ENCODE measurements at regions not wholly inside any gene's neighbourhood (a gene's known extent, or its start where the extent isn't known, plus 50 kb on each side); places are given as distances from the start of the nearest gene placed in this dataset.
"Not testable (repeated sequence)": the region's sequence is repeated elsewhere in the genome, so short reads cannot be mapped to it uniquely, and the experiment has no call there.

DNA sequence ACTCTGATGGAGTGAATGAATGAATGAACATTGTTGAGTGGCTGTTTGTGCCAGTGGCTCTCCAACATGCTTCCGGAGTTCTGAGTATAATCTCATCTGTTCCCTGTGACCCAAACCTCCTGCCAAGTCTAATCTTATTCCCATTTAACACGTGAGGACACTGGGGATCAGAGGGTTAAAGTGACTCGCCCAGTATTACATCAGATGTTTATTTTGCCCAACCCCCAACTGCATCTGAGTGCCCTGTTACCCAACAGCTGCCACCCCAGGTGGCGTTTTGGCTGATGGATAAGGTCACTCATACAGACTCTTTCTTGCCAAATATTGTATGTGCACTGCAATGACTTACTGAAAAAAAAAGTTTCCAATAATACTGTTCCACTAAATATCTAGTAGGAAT, 210.9 kb downstream of the EXOC5 start:
- Histone ChIP-seq H3K18ac (ENCODE audit: low read length) (no peak overlapping the region), H3K23ac (ENCODE audit: low read depth, low read length, poor library complexity) (no peak overlapping the region), H2AFZ (ENCODE audit: low read length) (no peak overlapping the region), H2BK12ac (ENCODE audit: low read length) (no peak overlapping the region), H2BK15ac (ENCODE audit: low read length) (no peak overlapping the region), H4K8ac (ENCODE audit: low read depth, low read length) (no peak overlapping the region), H2AK5ac (ENCODE audit: low read depth, low read length) (no peak overlapping the region), H3K4ac (ENCODE audit: low read length) (no peak overlapping the region), H3K79me1 (ENCODE audit: low read depth, low read length) (no peaks in the 10 kb centered on the region), H2BK120ac (ENCODE audit: low read depth, low read length) (no peak overlapping the region), H3K9ac (ENCODE audit: low read depth, low read length, poor library complexity) (no peak overlapping the region), H3K4me3 (ENCODE audit: low read length in 2 of 2) (no peak overlapping the region), H3K9me3 (replicated peaks in 1 of 2; ENCODE audit: control insufficient read depth in 2 of 2, insufficient read depth in 1 of 2, low read depth in 1 of 2, low read length in 2 of 2) (no peaks in the 10 kb centered on the region), H3K4me1 (ENCODE audit: control insufficient read depth in 2 of 2, insufficient read depth in 1 of 2, low read depth in 1 of 2, low read length in 2 of 2) (peaks cover 0 to 5% of the 10 kb centered on the region in 2 donors), H3K27ac (replicated peaks; ENCODE audit: low read length) (no peak overlapping the region), H2BK5ac (ENCODE audit: low read length) (no peak overlapping the region), H3K14ac (ENCODE audit: low read length) (no peak overlapping the region), H3K27me3 (ENCODE audit: control insufficient read depth in 3 of 3, insufficient read depth in 3 of 3, low read depth in 1 of 3, low read length in 3 of 3) (no peaks in the 10 kb centered on the region), H4K91ac (ENCODE audit: low read depth, low read length, poor library complexity) (no peak overlapping the region), H3K36me3 (replicated peaks in 1 of 2; ENCODE audit: control insufficient read depth in 2 of 2, insufficient read depth in 2 of 2, low read length in 2 of 2) (no peaks in the 10 kb centered on the region), H3K4me2 (ENCODE audit: insufficient read depth, low read length, poor library complexity, severe bottlenecking) (no peak overlapping the region)
- WGBS, 2 donors (ENCODE audit: extremely low coverage in 2 of 2, insufficient read length in 2 of 2, insufficient replicate concordance in 1 of 2) = no CpG with 5 or more reads among the region's 4 CpGs
- no peak for DNase-seq (ENCODE audit: low spot score)

GRCh38 chr14:57056522-57056921, 212.2 kb downstream of the EXOC5 start:
- H2AFZ ChIP-seq (ENCODE audit: low read length); H3K18ac ChIP-seq (ENCODE audit: low read length); H3K79me1 ChIP-seq (ENCODE audit: low read depth, low read length); H2BK15ac ChIP-seq (ENCODE audit: low read length); H2AK5ac ChIP-seq (ENCODE audit: low read depth, low read length); H3K36me3 ChIP-seq (replicated peaks in 1 of 2; ENCODE audit: control insufficient read depth in 2 of 2, insufficient read depth in 2 of 2, low read length in 2 of 2); H3K23ac ChIP-seq (ENCODE audit: low read depth, low read length, poor library complexity); H4K91ac ChIP-seq (ENCODE audit: low read depth, low read length, poor library complexity); H3K27me3 ChIP-seq (ENCODE audit: control insufficient read depth in 3 of 3, insufficient read depth in 3 of 3, low read depth in 1 of 3, low read length in 3 of 3); H2BK120ac ChIP-seq (ENCODE audit: low read depth, low read length); H3K27ac ChIP-seq (replicated peaks; ENCODE audit: low read length); H3K14ac ChIP-seq (ENCODE audit: low read length); H2BK12ac ChIP-seq (ENCODE audit: low read length); H3K4me2 ChIP-seq (ENCODE audit: insufficient read depth, low read length, poor library complexity, severe bottlenecking); H2BK5ac ChIP-seq (ENCODE audit: low read length); H4K8ac ChIP-seq (ENCODE audit: low read depth, low read length); H3K4ac ChIP-seq (ENCODE audit: low read length); H3K4me3 ChIP-seq (ENCODE audit: low read length in 2 of 2); H3K9me3 ChIP-seq (replicated peaks in 1 of 2; ENCODE audit: control insufficient read depth in 2 of 2, insufficient read depth in 1 of 2, low read depth in 1 of 2, low read length in 2 of 2); DNase-seq (ENCODE audit: low spot score); H3K4me1 ChIP-seq (ENCODE audit: control insufficient read depth in 2 of 2, insufficient read depth in 1 of 2, low read depth in 1 of 2, low read length in 2 of 2); H3K9ac ChIP-seq (ENCODE audit: low read depth, low read length, poor library complexity): not testable (repeated sequence)
- no CpG with 5 or more reads among the region's 24 CpGs for WGBS, 2 donors (ENCODE audit: extremely low coverage in 2 of 2, insufficient read length in 2 of 2, insufficient replicate concordance in 1 of 2)

GRCh38 chr14:57052705-57053302, 215.9 kb downstream of the EXOC5 start:
- Histone ChIP-seq H3K9ac (ENCODE audit: low read depth, low read length, poor library complexity) (no peak overlapping the region), H4K91ac (ENCODE audit: low read depth, low read length, poor library complexity) (no peak overlapping the region), H4K8ac (ENCODE audit: low read depth, low read length) (no peak overlapping the region), H3K4me3 (ENCODE audit: low read length in 2 of 2) (no peak overlapping the region), H2BK15ac (ENCODE audit: low read length) (no peak overlapping the region), H3K23ac (ENCODE audit: low read depth, low read length, poor library complexity) (no peak overlapping the region), H3K27ac (replicated peaks; ENCODE audit: low read length) (no peak overlapping the region), H2AK5ac (ENCODE audit: low read depth, low read length) (no peak overlapping the region), H3K36me3 (replicated peaks in 1 of 2; ENCODE audit: control insufficient read depth in 2 of 2, insufficient read depth in 2 of 2, low read length in 2 of 2) (no peaks in the 10 kb centered on the region), H3K14ac (ENCODE audit: low read length) (no peak overlapping the region), H3K4me1 (ENCODE audit: control insufficient read depth in 2 of 2, insufficient read depth in 1 of 2, low read depth in 1 of 2, low read length in 2 of 2) (no peaks in the 10 kb centered on the region), H3K27me3 (ENCODE audit: control insufficient read depth in 3 of 3, insufficient read depth in 3 of 3, low read depth in 1 of 3, low read length in 3 of 3) (no peaks in the 10 kb centered on the region), H2BK120ac (ENCODE audit: low read depth, low read length) (no peak overlapping the region), H3K18ac (ENCODE audit: low read length) (no peak overlapping the region), H3K9me3 (replicated peaks in 1 of 2; ENCODE audit: control insufficient read depth in 2 of 2, insufficient read depth in 1 of 2, low read depth in 1 of 2, low read length in 2 of 2) (no peaks in the 10 kb centered on the region), H2BK12ac (ENCODE audit: low read length) (no peak overlapping the region), H3K4ac (ENCODE audit: low read length) (no peak overlapping the region), H3K79me1 (ENCODE audit: low read depth, low read length) (no peaks in the 10 kb centered on the region), H2AFZ (ENCODE audit: low read length) (no peak overlapping the region), H2BK5ac (ENCODE audit: low read length) (no peak overlapping the region), H3K4me2 (ENCODE audit: insufficient read depth, low read length, poor library complexity, severe bottlenecking) (no peak overlapping the region)
- WGBS, 2 donors (ENCODE audit: extremely low coverage in 2 of 2, insufficient read length in 2 of 2, insufficient replicate concordance in 1 of 2) = no CpG with 5 or more reads among the region's 3 CpGs
- no peak for DNase-seq (ENCODE audit: low spot score)

DNA sequence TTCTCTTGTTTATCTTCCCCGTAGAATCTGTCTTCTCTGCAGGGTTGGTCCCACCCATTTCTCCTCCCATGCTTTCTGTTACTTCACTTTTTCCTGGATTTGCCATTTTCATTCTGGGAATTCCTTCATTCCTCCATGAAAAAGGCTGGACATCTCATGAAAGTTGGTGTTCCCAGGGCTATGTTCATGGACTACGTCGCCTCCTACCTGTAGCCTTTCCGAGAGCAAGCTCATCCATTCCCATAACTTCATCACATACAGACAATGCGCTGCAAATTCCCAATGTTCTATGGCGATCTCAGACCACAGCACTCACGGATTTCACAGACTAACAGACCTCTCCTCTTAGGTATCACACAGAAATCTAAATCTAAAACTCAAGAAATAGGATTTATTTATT, 217.1 kb downstream of the EXOC5 start:
- H3K23ac ChIP-seq (ENCODE audit: low read depth, low read length, poor library complexity) = no peak overlapping the region
- H3K4me1 ChIP-seq (ENCODE audit: control insufficient read depth in 2 of 2, insufficient read depth in 1 of 2, low read depth in 1 of 2, low read length in 2 of 2) = no peaks in the 10 kb centered on the region
- H3K9me3 ChIP-seq (replicated peaks in 1 of 2; ENCODE audit: control insufficient read depth in 2 of 2, insufficient read depth in 1 of 2, low read depth in 1 of 2, low read length in 2 of 2) = no peaks in the 10 kb centered on the region
- H3K4me3 ChIP-seq (ENCODE audit: low read length in 2 of 2) = no peak overlapping the region
- H3K79me1 ChIP-seq (ENCODE audit: low read depth, low read length) = no peaks in the 10 kb centered on the region
- WGBS, 2 donors (ENCODE audit: extremely low coverage in 2 of 2, insufficient read length in 2 of 2, insufficient replicate concordance in 1 of 2) = no CpG with 5 or more reads among the region's 7 CpGs
- H3K27ac ChIP-seq (replicated peaks; ENCODE audit: low read length) = no peak overlapping the region
- DNase-seq (ENCODE audit: low spot score) = no peak
- H3K4ac ChIP-seq (ENCODE audit: low read length) = no peak overlapping the region
- H3K18ac ChIP-seq (ENCODE audit: low read length) = no peak overlapping the region
- H2BK120ac ChIP-seq (ENCODE audit: low read depth, low read length) = no peak overlapping the region
- no peak overlapping the region for H2BK5ac ChIP-seq (ENCODE audit: low read length)
- no peak overlapping the region for H2AK5ac ChIP-seq (ENCODE audit: low read depth, low read length)
- no peak overlapping the region for H2BK12ac ChIP-seq (ENCODE audit: low read length)
- no peak overlapping the region for H3K14ac ChIP-seq (ENCODE audit: low read length)
- H2AFZ ChIP-seq (ENCODE audit: low read length) = no peak overlapping the region
- no peak overlapping the region for H4K91ac ChIP-seq (ENCODE audit: low read depth, low read length, poor library complexity)
- H3K9ac ChIP-seq (ENCODE audit: low read depth, low read length, poor library complexity) = no peak overlapping the region
- no peaks in the 10 kb centered on the region for H3K27me3 ChIP-seq (ENCODE audit: control insufficient read depth in 3 of 3, insufficient read depth in 3 of 3, low read depth in 1 of 3, low read length in 3 of 3)
- H2BK15ac ChIP-seq (ENCODE audit: low read length) = no peak overlapping the region
- no peak overlapping the region for H3K4me2 ChIP-seq (ENCODE audit: insufficient read depth, low read length, poor library complexity, severe bottlenecking)
- no peaks in the 10 kb centered on the region for H3K36me3 ChIP-seq (replicated peaks in 1 of 2; ENCODE audit: control insufficient read depth in 2 of 2, insufficient read depth in 2 of 2, low read length in 2 of 2)
- no peak overlapping the region for H4K8ac ChIP-seq (ENCODE audit: low read depth, low read length)
